IPS DF 6.9 (cell line): ENCODE measurements at regions not wholly inside any gene's neighbourhood (a gene's known extent, or its start where the extent isn't known, plus 50 kb on each side); places are given as distances from the start of the nearest gene placed in this dataset.

ENCODE experiments used
- DNase-seq: peaks from one replicate; pipeline ENCODE4 v3.0.0-alpha.2; 2013; ENCODE audit warnings: low read depth, low spot score
- H3K27ac ChIP-seq: one replicate; pipeline ENCODE4 v1.5.1; 2013; ENCODE audit warnings: low read length, control low read depth
- H3K27me3 ChIP-seq: 2 replicates; pipeline ENCODE4 v1.6.1; 2013; ENCODE audit warnings: mild to moderate bottlenecking, low read length; ENCODE audit not compliant: control insufficient read depth, insufficient read depth
- H3K36me3 ChIP-seq: 2 replicates; pipeline ENCODE4 v1.6.1; 2013; ENCODE audit warnings: low read length; ENCODE audit not compliant: control insufficient read depth, insufficient read depth
- H3K4me1 ChIP-seq: 2 replicates; pipeline ENCODE4 v1.6.1; 2013; ENCODE audit warnings: low read length; ENCODE audit not compliant: control insufficient read depth, insufficient read depth
- H3K4me3 ChIP-seq: 2 replicates; pipeline ENCODE4 v1.5.1; 2013; ENCODE audit warnings: mild to moderate bottlenecking, low read length
- H3K9me3 ChIP-seq: 2 replicates; pipeline ENCODE4 v1.6.1; 2013; ENCODE audit warnings: low read length, inconsistent platforms; ENCODE audit not compliant: control insufficient read depth, insufficient read depth
- WGBS: extraction: QIAGEN DNeasy Blood & Tissue Kit; methylation state at CpG from one replicate; pipeline ENCODE4 v1.1.7; 2013; ENCODE audit warnings: mixed read lengths, missing lambda C conversion rate; ENCODE audit not compliant: insufficient read length, insufficient coverage; 5-methylcytosine and 5-hydroxymethylcytosine counted together

DNA sequence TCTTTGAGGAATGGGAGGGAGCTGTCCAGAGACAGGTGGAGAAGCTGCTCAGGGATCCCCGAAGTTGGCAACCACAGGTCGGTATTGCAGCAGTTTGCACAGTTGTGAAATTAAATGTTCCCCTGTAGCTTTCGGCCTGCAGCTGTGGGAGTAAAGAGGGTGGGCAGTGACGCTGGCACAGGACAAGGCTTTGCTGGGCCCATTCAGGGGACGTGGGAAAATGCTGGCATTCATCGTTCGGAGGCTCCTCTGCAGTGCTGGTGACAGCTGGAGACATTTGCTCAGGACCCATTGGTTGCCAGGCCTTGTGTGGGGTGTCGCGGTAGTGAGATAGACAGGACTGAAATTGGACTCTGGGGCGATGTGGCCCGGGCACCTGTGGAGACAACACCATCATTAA lies 173.7 kb downstream of the MYCN start:
- no peaks in the 10 kb centered on the region for H3K27me3 ChIP-seq
- no peak for DNase-seq
- WGBS, result no CpG with 5 or more reads among the region's 11 CpGs
- H3K36me3 ChIP-seq, result no peaks in the 10 kb centered on the region
- H3K27ac ChIP-seq, result no peak overlapping the region
- no peak overlapping the region for H3K4me3 ChIP-seq
- no peaks in the 10 kb centered on the region; the same call in 1 of the 2 replicates for H3K4me1 ChIP-seq
- H3K9me3 ChIP-seq, result no peaks in the 10 kb centered on the region

DNA sequence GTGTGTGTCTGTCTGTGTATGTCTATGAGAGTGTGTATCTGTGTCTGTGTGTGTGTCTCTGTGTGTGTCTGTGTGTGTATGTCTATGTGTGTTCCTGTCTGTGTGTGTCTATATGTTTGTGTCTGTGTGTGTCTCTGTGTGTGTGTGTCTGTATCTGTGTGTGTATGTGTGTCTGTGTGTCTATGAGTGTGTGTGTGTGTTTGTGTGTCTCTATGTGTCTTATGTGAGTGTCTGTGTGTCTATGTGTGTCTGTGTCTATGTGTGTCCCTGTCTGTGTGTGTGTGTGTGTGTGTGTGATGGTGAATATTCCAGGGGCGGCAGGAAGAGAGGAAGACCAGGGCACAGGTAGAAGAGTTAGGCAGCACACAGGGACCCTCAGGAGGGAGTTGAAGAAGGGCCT lies 173.2 kb downstream of the MYCN start:
- Histone ChIP-seq H3K4me3 (no peak overlapping the region), H3K9me3 (no peaks in the 10 kb centered on the region), H3K4me1 (no peaks in the 10 kb centered on the region; the same call in 1 of the 2 replicates), H3K36me3 (no peaks in the 10 kb centered on the region), H3K27ac (no peak overlapping the region), H3K27me3 (no peaks in the 10 kb centered on the region)
- WGBS, result no CpG with 5 or more reads among the region's 1 CpG
- DNase-seq, result no peak

GRCh38 chr2:16112972-16113560 lies 172.7 kb downstream of the MYCN start:
- WGBS, result no CpG with 5 or more reads among the region's 3 CpGs
- Histone ChIP-seq H3K4me3 (no peak overlapping the region), H3K4me1 (no peaks in the 10 kb centered on the region; the same call in 1 of the 2 replicates), H3K27ac (no peak overlapping the region), H3K9me3 (no peaks in the 10 kb centered on the region), H3K36me3 (no peaks in the 10 kb centered on the region), H3K27me3 (no peaks in the 10 kb centered on the region)
- DNase-seq, result no peak

GRCh38 chr2:16112251-16112971 lies 172.1 kb downstream of the MYCN start:
- WGBS, result no CpG with 5 or more reads among the region's 7 CpGs

DNA sequence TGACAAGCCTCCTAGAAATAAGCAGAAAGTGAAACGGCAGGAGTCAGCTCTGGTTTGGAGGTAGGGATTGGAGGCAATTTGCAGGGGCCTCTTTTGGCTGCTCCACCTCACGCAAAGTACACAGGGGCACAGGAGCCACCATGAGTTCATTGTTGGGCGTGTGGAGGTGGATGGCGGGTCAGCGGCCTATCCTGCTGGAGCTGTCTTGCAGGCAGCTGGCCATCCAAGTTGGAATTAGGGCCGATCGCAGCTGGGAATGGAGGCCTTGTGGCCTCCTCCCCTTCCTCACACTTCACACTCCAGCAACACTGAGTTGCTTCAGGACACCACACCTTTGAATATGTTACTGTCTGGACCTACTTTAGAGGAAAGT lies 171.5 kb downstream of the MYCN start:
- no peaks in the 10 kb centered on the region for H3K27me3 ChIP-seq
- H3K27ac ChIP-seq, result no peak overlapping the region
- no peak overlapping the region for H3K4me3 ChIP-seq
- H3K4me1 ChIP-seq, result peaks cover under 1% of the 10 kb centered on the region; the same call in 1 of the 2 replicates
- no peaks in the 10 kb centered on the region for H3K36me3 ChIP-seq
- DNase-seq, result no peak
- no peaks in the 10 kb centered on the region for H3K9me3 ChIP-seq
- WGBS, result no CpG with 5 or more reads among the region's 7 CpGs

More at GRCh38 chr2:16112251-16112971, 172.1 kb downstream of the MYCN start:
- Histone ChIP-seq H3K36me3 (no peaks in the 10 kb centered on the region), H3K4me1 (no peaks in the 10 kb centered on the region; the same call in 1 of the 2 replicates), H3K9me3 (no peaks in the 10 kb centered on the region), H3K27me3 (no peaks in the 10 kb centered on the region), H3K4me3 (no peak overlapping the region), H3K27ac (no peak overlapping the region)
- no peak for DNase-seq

- whole genome bisulfite sequencing, result no CpG with 5 or more reads among the region's 6 CpGs
- Histone ChIP-seq H3K9me3 (no peaks in the 10 kb centered on the region), H3K4me3 (no peak overlapping the region), H3K4me1 (peaks cover 6% of the 10 kb centered on the region; the same call in 1 of the 2 replicates), H3K27me3 (no peaks in the 10 kb centered on the region), H3K27ac (no peak overlapping the region), H3K36me3 (no peaks in the 10 kb centered on the region)
- DNase-seq, result no peak
Observed at GRCh38 chr2:16109821-16110310, 169.5 kb downstream of the MYCN start.

DNA sequence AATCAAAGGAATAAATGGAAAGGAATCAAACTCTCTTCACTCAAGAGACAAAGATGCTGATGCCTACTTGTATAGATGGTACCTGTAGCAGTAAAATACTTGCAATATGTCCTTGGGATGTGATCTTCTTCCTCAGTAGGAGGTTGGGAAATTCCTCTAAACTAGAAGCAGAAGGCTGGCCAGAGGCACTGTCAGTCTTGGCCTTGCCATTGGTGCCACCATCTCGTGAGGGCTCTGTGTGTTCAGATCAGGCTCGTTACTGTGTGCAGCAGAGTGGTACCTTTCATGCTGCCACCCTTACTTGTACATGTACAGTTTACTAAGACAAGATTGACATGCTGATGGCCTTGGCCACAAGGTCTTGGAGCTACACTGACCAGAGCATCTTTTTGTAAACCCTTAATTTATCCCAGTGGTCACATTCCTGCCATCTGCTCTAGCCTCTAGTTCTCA lies 169.0 kb downstream of the MYCN start:
- no peak overlapping the region for H3K4me3 ChIP-seq
- no peaks in the 10 kb centered on the region for H3K27me3 ChIP-seq
- no CpG with 5 or more reads among the region's 2 CpGs for WGBS
- no peak for DNase-seq
- no peaks in the 10 kb centered on the region for H3K36me3 ChIP-seq
- H3K9me3 ChIP-seq, result no peaks in the 10 kb centered on the region
- no peak overlapping the region for H3K27ac ChIP-seq
- peaks cover 8% of the 10 kb centered on the region; the same call in 1 of the 2 replicates for H3K4me1 ChIP-seq

GRCh38 chr2:16107246-16107645 lies 166.9 kb downstream of the MYCN start:
- WGBS, result no CpG with 5 or more reads among the region's 6 CpGs
- no peaks in the 10 kb centered on the region for H3K9me3 ChIP-seq
- no peak for DNase-seq
- no peaks in the 10 kb centered on the region for H3K36me3 ChIP-seq
- no peaks in the 10 kb centered on the region for H3K27me3 ChIP-seq
- H3K4me3 ChIP-seq, result no peak overlapping the region
- peak overlapping the region; percentile 2 for H3K27ac ChIP-seq
- H3K4me1 ChIP-seq, result peaks cover 18% of the 10 kb centered on the region

- no CpG with 5 or more reads among the region's 6 CpGs for WGBS
- Histone ChIP-seq H3K36me3 (no peaks in the 10 kb centered on the region), H3K4me1 (peaks cover 21% of the 10 kb centered on the region), H3K27me3 (no peaks in the 10 kb centered on the region), H3K4me3 (no peak overlapping the region), H3K27ac (peak overlapping the region; percentile 2), H3K9me3 (no peaks in the 10 kb centered on the region)
- DNase-seq, result no peak
Observed at GRCh38 chr2:16106619-16107018, 166.3 kb downstream of the MYCN start.

- DNase-seq, result peak; percentile 88
- Histone ChIP-seq H3K27ac (peak overlapping the region; percentile 99), H3K36me3 (no peaks in the 10 kb centered on the region), H3K4me1 (peaks cover 22% of the 10 kb centered on the region), H3K4me3 (no peak overlapping the region), H3K27me3 (no peaks in the 10 kb centered on the region), H3K9me3 (no peaks in the 10 kb centered on the region)
- WGBS, result no CpG with 5 or more reads among the region's 15 CpGs
Observed at GRCh38 chr2:16105669-16106281, 165.4 kb downstream of the MYCN start.
